Middle frontal gyrus (tissue), 1 donor: ENCODE measurements at regions not wholly inside any gene's neighbourhood (a gene's known extent, or its start where the extent isn't known, plus 50 kb on each side); places are given as distances from the start of the nearest gene placed in this dataset.
"Not testable (repeated sequence)": the region's sequence is repeated elsewhere in the genome, so short reads cannot be mapped to it uniquely, and the experiment has no call there.

Experiments
- DNase-seq: peaks from one replicate; pipeline ENCODE4 v3.0.0-alpha.2; 2015; ENCODE audit warnings: low spot score; ENCODE audit errors: extremely low spot score

DNA sequence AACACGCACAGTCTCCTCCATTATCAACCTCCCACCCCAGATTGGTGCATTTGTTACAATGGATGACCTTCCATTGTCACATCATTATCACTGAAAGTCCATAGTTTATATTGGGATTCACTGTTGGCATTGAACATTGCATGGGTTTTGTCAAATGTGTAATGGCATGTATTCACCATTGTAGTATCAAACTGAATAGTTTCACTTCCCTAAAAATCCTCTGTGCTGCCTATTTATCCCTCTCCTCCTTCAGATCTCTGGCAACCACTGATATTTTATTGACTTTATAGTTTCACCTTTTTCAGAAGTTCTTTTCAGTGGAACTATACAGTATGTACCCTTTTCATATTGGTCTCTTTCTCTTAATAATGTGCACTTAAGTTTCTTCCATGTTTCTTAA, 1565.4 kb downstream of the PCDH18 start:
- DNase-seq = no peak

GRCh38 chr4:135963009-135963408, 1569.3 kb downstream of the PCDH18 start:
- no peak for DNase-seq

DNA sequence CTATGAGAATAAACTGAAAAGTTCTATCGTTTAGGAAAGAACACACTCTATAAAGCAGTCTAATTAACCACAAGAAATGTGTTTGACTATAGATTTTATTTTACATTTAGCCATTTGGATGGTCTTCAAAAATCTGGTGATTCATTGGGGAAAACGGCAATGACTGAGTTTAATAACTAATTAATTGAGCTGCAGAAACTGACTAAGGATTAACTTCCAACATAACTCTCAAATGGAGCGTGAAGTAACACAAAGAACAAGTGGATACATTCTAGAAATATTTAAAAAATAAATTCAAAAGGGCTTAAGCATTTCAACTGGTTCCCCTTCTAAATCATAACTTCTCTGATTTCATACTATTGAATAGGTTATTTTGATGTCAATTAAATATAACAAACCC, 1582.4 kb downstream of the PCDH18 start:
- DNase-seq = no peak

DNA sequence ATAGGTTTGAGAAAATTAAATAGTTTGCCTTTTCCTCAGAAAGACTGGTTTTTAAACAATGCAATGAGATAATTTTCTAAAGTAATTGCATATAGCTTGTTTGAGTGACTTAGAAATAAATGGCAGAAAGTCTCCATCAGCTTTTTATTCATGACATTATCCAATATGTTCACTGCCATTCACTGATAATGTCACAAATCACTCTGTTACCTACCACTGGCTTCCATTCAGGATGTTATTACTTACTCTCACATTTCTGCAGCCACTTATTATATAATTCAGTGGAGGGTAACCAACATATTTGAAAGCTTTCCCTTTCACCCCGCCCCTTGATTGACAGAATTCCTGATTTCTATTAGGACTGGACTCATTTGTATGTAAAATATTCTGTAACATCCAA, 1583.5 kb downstream of the PCDH18 start:
- DNase-seq = no peak

GRCh38 chr4:135941671-135942070, 1590.6 kb downstream of the PCDH18 start:
- DNase-seq = no peak

DNA sequence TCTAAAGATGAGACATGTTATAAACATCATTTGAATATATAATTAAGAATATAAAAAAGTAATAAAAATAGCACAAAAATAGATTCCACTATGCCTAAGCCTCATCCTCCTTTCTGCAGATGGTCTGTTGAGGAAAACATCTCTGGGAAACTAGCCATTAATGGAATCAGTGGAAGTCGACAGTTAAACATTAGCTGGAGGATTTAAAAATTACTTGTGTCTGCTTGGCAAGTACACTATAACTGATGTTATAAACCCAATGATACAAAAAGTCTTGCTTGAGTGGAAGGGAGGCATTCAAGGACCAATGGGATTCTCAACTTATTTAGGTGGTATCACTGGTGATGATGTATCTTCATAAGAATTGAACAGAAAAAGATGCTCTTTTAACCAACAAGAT, 1598.3 kb downstream of the PCDH18 start:
- no peak for DNase-seq

DNA sequence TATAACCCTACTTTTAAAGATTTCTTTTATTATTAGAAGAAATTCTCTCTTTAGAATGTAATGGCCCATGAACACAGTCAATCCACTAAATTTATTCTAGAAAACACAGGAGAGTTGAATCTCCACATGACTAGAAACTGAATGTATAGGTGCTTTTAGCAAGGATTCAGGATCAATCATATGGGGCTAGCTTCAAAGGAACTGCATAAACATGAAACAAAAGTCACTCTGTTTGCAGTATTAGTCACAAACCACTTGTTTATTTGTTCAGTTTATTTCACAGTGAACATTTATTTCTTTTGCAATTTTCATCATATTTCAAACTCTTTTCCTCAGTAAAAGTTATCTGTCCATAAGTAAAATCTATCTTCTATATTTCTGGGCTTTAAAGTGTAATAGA, 1604.6 kb downstream of the PCDH18 start:
- DNase-seq = no peak

GRCh38 chr4:135921081-135921480, 1611.2 kb downstream of the PCDH18 start:
- no peak for DNase-seq

GRCh38 chr4:135917011-135917410, 1615.3 kb downstream of the PCDH18 start:
- no peak for DNase-seq

GRCh38 chr4:135900956-135901355, 1631.3 kb downstream of the PCDH18 start:
- DNase-seq = no peak

DNA sequence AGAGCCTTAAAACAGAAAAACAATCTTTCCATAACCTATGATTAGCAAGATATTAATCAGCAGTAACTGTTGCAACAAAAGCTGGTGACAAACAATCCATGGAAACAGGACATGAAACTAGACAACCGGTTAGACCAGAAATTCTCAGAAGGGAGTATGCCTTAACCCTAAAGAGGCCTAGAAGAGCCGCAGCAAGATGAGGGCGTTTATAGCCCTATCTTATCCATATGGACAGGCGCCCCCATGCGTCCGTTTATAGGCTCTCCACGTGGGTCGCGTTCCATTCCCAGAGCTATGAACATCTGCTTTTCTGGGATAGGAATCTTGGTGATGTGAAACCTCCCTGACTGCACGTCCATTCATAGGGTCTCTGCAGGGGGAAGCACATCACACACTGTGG, 1662.7 kb upstream of the PABPC4L start:
- not testable (repeated sequence) for DNase-seq

GRCh38 chr4:135840781-135841180, 1639.2 kb upstream of the PABPC4L start:
- no peak for DNase-seq

DNA sequence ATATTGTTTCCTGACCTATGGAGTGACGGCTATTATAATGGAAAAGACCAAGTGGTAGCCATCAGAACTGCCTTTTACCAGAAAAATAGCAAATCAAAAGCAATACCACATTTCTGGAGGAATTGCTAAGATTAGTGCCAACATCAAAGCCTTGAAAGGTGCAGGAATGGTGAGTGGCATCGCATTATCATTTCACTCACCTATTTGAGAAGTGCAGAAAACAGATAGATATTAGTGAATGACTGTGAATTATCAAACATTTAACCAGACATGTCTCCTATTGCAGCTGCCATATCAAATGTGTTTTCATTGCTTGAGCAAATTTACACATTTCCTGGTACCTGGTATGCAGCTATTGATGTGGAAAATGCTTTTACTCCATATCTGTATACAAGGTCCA, 1638.1 kb upstream of the PABPC4L start:
- DNase-seq = no peak

DNA sequence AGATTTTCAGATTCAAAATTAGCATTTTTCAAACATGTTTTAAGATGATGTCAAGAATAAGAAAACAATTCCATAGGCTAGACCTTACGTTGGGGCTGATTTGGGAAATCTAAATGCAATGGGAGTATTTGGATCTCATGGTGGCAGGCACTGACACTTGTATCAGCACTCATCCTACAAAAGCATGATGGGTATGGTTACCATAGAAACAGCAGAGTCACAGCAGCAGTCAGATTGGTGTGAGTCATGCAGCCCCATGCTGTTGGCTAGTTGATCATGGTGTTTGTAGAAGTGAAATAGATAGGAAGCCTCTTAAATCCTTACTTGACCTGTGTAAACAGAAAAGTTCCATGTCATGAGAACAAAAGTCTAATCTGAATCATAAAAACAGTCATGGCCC, 1637.3 kb upstream of the PABPC4L start:
- no peak for DNase-seq

- no peak for DNase-seq
Observed at GRCh38 chr4:135834471-135834870, 1632.9 kb upstream of the PABPC4L start.

- no peak for DNase-seq
Observed at GRCh38 chr4:135833529-135833928, 1631.9 kb upstream of the PABPC4L start.

DNA sequence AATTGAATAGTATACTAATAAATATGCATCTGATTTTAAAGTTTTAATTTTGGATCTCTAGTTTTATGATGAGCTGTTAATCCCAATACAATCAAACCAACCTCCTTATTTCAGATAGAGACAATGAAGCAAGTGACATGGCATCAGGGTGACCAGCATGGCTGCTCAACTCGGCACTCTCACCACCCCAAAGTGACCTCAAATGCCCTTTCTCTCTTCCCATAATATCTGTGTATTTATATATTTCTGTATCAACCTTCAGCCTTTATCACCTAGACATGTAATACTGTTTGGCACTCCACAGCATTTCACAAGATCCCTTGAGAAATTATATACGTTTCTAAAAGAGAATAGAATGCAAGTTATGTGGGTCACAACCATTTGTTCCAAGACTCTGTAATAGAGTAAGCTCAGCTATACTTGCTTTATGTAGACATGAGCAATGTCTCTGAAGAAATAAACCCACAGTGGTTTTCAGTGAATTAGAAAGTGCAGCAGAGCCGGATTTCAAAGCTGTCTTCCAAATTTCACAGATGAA, 1623.2 kb upstream of the PABPC4L start:
- DNase-seq = no peak

GRCh38 chr4:135804785-135805184, 1603.2 kb upstream of the PABPC4L start:
- DNase-seq = no peak

DNA sequence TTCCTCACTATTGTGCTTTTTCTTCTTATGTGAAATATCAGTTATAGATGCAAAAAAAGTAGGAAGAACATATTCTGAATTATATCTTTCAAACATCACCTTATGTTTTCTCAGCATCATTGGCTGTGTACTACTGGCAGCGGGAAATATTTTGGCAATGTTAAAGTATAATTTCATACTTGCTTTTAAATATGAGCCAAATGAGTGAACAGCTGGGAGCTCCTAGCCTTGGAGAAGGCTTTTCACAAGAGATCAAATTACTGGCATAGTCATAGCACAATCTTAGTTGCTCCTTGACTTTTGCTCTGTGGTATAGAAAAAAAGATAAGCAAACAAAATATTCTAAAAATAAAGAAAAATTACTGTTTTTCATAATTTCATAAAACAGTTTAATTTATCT, 1575.8 kb upstream of the PABPC4L start:
- DNase-seq = no peak

GRCh38 chr4:135775909-135776308, 1574.3 kb upstream of the PABPC4L start:
- DNase-seq = no peak

- DNase-seq = no peak
Observed at GRCh38 chr4:135770505-135770904, 1568.9 kb upstream of the PABPC4L start.

GRCh38 chr4:135744928-135745327, 1543.3 kb upstream of the PABPC4L start:
- DNase-seq = no peak

GRCh38 chr4:135741583-135741982, 1540.0 kb upstream of the PABPC4L start:
- DNase-seq = no peak

GRCh38 chr4:135739354-135739753, 1537.8 kb upstream of the PABPC4L start:
- DNase-seq = no peak
